GM21717 (cell line): ENCODE measurements at regions not wholly inside any gene's neighbourhood (a gene's known extent, or its start where the extent isn't known, plus 50 kb on each side); places are given as distances from the start of the nearest gene placed in this dataset.
"Not testable (repeated sequence)": the region's sequence is repeated elsewhere in the genome, so short reads cannot be mapped to it uniquely, and the experiment has no call there.

Experiments used
- ATAC-seq: cut with Tn5 transposase; IDR thresholded peaks from one replicate; pipeline ENCODE4 v1.9.1; 2021; ENCODE audit warnings: mild to moderate bottlenecking, moderate library complexity; ENCODE audit not compliant: unreplicated experiment

DNA sequence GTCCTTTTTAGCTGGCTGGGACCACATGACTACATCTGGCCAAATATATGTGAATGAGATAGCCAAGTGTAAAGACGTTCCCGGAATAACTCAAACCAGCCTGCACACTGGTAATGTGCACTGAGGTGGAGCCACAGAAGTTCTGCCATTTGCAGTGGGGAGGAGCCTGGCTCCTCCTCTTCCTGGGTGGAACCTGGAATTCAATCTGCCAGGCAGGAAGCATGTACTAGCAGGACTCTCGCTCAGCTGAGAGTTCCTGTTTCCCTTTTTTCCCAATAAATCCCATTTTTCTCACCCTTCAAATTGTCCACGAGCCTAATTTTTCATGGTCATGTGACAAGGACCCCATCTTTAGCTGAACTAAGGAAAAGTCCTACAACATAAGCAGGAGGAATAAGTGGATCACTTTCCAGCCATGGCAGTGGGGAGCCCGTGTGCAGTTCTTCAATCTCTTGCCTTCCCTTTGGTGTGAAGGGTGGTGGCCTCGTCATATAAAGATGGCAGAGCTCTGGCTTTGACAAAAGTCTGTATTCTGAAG lies 183.2 kb downstream of the UXS1 start:
- ATAC-seq = no peak

DNA sequence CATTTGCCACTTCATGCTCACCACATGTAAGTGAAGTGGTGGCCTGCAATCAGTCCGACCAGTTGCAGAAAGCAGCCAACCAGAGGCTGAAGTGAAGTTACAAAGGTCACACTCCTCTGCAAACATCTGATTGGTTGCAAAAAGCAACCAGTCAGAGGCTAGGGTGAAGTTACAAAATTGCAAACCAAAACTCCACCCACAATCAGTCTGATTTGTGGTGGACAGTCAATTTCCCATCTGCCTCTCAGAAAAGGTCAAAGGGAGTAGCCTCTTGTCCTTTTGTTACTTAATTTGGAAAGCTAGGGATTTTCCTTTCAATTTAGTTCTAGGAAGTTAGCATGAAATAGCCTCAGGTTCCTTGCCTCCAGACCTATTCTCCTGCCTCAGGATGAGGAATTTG lies 185.0 kb downstream of the UXS1 start:
- no peak for ATAC-seq

DNA sequence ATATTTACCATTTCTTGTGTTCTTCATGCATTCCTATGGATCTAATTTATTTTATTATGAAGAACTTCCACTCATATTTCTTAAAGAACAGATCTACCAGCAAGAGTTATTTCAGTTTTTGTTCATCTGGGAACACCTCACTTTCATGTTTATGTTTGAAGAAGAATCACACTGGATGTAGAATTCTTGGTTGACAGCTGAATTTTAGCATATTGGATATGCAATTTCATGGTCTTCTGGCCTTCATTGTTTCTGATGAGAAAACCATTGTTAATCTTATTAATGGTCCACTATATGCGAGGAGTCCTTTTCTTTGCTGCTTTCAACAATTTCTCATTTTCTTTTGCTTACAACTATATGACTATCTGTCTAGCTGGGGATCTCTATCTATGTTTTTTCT lies 189.2 kb downstream of the UXS1 start:
- no peak for ATAC-seq

DNA sequence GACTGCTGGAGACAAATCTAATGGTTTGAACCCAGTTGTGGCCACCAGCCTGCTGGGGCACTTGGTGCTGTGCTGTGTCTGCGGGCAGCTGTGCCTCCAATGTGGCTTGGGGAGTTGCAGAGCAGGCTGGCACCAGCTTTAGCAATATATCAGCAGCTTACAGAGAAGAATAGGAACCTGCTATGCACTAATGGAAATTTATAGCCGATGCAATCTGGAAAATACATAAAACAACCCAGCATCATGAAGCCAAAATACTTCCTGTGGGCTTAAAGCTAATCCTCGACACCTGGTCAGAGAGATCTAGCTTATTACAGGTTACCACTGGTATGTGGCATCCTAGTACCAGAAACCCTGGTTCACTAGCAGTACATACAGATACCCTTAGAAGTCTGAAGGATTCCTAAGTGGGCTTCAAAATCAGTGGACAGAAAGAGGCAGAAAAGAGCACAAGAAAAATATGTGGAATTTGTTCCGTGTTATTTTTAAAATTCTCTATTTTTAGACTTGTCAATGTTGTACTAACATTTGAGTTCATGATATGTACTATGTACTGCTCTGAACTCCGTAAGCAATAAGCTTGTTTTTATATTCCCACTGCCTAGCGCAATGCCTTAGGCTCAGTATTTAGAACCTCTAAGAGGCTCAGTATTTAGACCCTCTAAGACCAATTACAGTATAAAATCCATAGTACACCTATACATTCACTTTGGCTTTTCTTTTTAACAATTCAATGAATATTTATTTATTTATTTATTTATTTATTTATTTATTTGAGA lies 194.7 kb downstream of the UXS1 start:
- ATAC-seq = no peak

DNA sequence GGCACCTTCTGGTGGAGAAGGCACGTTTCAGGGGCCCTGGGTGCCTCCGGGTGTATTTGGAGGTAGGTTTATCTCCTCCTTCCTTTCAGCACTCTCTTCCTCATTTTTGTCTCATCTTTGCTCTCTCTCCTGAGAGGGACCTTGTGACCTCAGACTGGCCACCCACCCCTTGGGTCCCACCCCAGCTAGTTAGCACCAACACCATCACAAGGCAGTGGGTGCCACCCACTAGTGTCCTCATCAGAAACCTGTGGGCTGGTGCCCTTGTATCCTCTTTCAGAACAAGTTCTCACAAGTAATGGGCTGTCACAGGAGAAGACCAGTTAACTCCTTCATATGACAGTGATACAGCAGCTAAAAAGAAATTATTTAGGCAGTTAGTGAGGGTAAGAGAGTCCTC lies 196.4 kb downstream of the UXS1 start:
- no peak for ATAC-seq

DNA sequence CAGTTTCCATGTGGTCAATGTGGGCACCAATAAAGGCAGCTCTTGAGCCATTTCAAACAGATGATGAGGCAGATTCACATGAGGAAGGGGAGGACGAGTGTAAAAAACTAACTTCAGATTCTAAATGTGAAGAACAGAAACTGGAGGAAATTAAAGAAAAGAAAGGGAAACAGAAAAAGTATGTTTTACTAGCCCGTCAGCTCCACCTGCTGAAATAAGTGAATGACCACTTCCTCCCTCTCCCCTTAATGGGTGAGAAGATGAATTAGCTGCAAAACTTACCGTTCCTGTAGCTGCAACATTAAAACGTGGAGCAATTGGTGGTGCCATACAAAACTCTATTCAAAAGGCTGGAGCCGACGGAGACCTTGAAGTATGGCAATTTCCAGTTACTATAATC lies 203.5 kb downstream of the UXS1 start:
- no peak for ATAC-seq

DNA sequence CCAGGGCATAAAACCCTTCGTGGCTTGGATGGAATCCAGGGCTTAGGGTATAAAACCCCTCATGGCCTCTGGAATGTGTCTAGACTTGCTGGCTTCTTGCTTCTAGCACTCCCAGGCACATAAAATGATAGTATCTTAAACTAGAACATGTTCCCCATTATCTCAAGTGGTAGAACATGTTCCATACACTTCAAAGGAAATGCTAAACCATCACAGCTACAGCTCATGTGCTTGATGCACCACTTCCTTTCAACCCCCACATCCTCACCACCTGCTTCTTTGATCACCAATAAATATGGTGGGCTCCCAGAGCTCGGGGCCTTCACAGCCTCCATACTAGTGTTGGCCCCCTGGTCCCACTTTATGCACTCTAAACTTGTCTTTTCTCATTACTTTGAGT lies 204.3 kb downstream of the UXS1 start:
- not testable (repeated sequence) for ATAC-seq

DNA sequence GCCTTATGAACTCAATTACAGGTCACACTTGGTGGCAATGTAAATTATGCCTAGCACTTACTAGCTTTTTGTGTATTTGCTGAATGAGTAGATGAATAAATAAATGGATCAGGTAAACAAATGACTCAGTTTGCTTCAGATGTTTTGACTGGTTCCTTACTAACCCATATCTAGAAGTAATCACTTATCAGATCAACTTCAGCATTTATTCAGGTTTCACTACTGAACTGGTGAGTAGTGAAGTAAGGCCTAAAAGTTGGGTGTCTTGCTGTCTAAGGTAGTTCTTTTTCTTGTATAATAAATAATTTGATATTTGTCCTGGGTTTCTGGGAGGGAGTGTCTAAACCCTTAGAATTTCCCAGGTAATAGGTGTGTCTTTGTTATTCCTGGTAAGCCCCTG lies 205.0 kb downstream of the UXS1 start:
- ATAC-seq = no peak

DNA sequence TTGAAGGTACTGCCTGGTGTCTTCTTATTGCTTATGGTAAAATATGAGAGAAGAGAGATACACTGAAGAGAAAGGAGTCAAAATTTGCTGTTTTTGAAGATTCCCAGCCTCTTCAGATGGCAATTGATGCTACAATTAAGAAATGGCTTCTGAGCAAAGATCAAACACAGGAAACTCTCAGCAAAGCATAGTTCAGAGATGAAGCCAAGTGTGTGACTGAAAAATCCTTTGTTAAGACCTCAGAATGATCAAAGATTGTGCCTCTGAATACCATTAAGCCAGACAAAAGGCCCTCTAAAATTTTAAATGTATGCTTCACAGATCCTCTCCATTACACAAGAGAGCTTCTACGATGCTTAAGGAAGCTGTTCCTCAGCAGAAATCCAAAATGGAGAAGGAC lies 216.3 kb downstream of the UXS1 start:
- no peak for ATAC-seq

DNA sequence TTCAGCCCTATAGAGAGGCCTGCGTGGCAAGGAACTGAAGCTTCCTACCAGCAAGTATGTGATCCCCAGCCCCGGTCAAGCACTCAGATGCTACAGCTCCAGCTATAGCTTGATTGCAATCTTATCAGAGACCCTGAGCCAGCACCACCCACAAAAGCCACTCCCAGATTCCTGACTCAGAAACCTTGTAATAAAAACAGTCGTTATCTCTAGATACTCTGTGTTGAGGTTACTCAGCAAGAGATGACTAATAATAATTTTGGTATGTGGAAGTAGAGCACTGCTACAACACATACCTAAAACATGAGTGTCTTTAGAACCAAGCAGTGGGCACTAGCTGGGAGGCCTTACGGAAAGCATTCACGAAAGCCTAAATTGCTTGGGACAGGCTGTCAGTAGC lies 216.9 kb downstream of the UXS1 start:
- no peak for ATAC-seq

DNA sequence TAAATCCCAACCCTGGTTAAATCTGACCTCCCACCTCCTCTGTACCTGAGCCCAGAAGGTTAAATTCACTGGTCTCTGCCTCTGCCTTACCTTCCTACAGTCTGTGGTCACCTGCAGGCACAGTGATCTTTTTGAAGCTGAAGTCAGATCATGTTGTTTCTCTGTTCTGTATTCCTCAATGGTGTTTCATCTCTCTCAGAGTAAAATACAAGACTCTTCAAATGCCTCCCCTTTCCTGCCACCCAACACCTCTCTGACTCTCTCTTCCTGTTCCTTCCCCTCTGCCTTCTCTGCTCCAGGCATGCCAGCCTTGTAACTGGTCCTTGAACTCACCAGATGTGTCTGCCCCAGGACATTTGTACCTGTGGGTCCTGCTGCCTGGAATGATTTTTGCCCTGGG lies 219.3 kb downstream of the UXS1 start:
- no peak for ATAC-seq

DNA sequence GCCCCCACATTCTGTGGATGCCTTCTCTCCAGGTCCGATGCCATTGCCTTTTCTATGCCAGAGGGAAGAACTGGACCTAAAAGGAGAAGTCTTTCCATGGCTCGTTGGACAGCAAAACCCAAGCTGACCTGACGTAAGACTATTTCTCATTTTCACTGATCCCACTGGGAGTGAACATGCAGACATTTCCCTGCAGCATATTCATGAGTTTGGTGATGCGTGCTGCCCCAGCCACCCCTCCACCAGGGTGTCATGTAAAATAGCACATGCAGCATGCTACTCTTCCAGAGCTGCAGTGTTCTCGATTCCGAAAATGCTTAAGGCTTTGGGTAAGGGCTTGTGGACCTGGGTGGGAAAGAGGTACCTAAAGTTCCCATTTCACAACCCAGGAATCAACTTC lies 221.2 kb downstream of the UXS1 start:
- no peak for ATAC-seq

DNA sequence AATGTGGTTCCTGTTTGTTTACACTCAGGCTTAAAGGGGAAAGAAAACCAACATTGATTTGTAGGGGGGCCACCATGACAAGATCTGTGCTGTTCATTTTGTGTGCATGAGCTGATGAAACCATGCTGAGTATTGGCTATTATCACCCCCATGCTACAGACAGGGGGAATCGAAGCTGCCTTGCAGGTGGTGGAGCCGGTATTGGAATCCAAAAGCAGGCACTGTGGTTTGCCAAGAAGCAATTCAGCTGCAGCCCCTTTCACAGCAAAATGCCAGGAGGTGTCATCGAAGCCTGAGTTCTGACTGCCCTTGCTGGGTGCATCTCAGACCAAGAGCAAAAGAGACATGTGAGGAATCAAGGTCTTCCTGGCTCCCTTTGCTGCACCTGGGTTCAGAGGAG lies 221.9 kb downstream of the UXS1 start:
- no peak for ATAC-seq

DNA sequence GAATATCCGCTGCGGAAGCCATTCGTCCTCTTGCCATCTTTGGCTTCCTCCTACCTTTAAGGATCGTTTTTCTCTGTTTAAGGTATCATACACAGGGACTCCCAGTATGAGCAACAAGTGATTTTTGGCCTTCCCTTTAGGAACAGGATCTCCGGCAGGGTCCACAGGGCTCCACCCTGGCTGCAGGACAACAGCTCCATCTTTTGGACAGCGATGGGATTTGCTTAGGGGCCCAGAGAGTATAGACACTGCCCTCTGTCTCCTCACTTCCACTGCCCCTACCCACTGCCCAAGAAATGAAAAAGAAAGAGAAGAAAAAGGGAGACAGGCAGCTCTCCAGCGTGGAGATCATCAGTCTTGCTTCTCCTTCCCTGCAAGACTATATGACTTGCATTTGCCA lies 224.5 kb downstream of the UXS1 start:
- ATAC-seq = no peak

DNA sequence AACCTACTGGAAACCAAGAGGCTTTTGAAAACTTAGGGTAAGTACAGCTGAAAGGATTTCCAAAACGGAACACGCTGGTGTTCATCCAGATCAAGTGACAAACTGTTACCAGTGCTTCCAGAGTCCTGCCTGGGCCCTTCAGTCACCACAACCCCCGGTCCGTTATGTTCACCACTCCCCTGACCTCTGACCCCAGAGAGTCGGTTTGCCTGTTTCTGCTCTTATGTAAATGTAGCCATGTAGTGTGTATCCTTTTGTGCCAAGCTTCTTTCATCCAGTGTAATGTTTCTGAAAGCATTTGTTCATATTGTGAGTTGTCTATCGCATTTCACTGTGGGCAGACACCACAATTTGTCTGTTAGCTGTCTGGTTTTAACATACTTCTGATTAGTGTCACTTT lies 217.5 kb downstream of the NCK2 start:
- no peak for ATAC-seq

DNA sequence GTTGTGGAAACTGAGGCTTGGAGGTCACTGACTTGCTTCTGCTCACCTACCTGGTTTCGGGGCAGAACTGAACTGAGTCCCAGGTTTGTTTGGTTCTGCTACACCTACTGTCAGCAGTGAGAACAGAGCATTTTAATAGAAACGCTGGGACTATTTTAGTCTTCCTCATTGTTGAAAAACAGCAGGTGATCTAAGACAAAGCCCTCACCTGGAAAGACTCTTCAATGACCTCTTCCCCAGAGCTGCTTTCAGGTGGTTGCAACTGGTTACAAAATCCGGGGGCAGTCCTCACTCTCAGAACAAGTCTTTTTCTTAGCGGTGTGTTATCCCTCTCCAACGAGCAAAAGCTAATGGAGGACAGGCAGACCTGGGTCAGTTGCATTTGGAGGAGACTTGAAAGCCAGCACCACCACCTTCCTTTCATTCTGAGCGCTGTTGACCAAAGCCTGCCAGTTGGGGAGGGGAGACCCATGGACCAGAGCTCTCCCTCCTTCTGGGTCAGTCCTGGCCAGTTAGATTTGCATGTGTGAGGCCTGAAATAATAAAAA lies 217.0 kb downstream of the NCK2 start:
- ATAC-seq = no peak

DNA sequence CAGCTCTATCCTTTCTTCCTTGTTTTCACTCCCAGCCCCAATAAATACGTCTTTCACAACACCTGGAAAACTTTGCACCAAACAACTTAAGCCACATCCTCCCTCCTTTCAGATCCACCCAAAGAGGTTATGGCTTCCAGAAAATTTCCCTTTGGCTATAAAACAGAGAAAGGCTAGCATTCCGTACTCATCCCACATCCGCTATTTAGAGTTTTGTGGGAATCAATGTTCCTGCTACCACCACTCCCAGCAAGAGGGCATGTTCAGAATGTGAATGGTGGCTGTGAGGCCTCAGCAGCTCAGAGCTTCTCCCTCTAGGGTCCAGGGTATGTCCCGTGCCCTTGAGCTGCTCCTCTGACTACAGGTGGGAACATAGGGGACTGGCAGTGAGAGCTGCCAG lies 214.6 kb downstream of the NCK2 start:
- no peak for ATAC-seq

DNA sequence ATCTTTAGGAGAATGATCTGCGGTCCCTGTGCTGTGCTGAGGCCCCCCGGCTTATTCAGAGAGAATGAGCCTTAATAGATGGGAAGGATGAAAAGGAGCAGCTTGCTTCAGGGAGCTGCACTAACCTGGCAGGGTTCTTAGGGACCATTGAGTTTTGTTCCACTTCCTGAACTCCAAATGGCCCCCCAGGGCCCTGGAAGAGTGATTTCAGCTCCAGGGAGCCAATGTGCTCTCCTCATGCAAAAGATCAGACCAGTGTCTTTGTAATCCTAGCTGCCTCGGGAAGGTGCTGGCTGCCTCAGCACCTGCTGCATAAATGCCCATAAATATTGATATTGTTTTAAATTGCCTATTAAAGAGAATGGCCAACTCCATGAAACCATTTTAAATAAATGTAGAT lies 210.2 kb downstream of the NCK2 start:
- ATAC-seq = no peak

DNA sequence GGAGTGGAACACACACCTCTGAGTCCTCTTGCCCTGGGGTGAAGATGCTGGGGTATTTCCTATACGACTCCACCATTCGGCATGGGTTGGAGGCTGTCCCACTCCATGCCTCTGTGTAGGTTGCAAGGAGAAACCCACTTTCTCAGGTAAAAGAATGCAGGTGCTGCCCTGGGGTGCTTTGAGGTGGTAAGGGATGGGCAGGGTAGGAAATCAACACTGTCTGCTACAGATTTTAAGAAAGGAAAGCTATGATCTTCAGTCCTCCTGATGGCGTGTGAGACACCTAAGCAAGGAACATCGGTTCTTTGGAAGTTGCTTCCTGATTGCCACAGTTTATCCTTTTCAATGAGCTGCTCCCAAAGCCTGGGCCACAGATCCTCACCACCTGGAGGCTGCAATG lies 209.2 kb downstream of the NCK2 start:
- no peak for ATAC-seq

DNA sequence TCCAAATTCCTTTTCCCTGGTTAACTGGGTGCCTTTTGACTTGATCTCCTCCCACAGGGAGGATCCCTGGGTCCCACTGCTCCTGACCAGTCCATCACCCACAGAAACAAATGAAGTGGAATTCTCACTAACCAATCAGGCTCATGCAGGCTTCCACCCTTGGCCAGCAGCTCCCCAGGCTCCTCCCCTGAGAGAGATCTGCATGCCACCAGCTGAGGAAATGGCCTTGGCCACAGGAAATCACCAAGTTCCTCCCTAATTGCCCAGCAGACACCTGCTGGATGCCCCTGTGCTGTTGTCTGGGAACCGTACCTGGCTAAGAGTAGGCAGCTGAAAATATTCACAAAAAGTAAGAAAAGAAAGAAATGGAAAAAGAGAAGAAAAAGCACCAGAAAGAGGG lies 207.4 kb downstream of the NCK2 start:
- ATAC-seq = no peak

DNA sequence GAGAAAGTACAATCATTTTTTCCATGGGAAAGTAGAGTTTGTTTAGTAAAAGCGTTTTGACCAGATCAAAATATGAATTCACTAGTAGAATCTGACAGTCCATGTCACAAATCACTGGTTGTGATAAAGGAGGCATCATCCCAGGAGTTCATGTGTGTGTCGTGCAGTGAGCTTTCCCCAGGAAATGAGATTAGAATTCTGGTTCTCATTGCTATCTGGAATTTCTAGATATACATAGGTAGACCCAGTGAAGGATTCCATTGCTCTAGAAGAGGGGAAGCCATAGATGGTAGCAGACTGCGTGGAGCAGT lies 206.6 kb downstream of the NCK2 start:
- no peak for ATAC-seq

DNA sequence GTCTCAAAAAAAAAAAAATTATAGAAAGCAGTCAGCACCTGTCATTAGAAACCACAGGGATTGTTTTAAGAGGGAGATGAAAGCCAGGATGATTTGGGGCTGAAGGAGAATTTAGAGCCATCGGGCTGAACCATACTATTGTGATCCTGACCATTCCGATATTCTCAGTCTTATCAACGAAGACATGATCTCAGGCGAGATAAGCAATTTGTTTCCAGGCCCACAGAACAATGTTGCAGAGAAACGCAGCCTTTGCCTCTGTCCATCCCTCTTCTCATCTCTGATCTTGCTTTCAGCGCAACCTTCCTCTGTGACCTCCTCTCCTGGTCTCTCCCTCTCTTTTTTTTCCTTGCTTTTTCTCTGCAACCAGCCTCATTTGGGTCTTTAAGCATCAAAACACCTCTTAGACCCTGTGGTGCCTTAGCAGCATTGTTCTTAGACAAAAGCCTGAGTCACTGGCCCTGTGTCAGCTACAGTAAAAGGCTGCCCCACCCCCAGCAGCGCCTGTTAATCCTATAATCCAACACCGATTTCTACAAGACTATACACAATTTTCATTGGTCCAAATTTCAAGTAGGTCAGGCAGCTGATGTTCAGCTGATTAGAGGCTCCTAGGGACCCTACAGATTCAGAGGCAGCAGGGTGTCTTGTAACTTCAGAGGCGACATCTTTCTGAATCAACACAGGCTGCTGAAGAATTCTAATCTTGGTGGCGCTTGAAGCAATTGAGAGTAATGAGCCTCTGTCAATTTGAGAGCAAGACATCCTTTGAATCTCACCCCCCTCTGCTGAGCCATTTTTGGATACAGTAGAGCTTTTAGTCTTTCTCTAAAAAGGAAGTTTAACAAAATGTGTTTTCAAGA lies 206.0 kb downstream of the NCK2 start:
- ATAC-seq = no peak
